Fibroblast of pulmonary artery (primary cell): ENCODE measurements at regions not wholly inside any gene's neighbourhood (a gene's known extent, or its start where the extent isn't known, plus 50 kb on each side); places are given as distances from the start of the nearest gene placed in this dataset.

Source experiments
- DNase-seq: peaks from one replicate; pipeline ENCODE4 v3.0.0-alpha.2; 2010; ENCODE audit warnings: low read depth
- H3K4me3 ChIP-seq: replicated peaks from 2 replicates; pipeline ENCODE4 v1.5.1; 2011; ENCODE audit warnings: low read depth, mild to moderate bottlenecking, control low read depth, low read length, moderate library complexity
- CTCF ChIP-seq: IDR thresholded peaks from 2 replicates; pipeline ENCODE4 v1.5.1; 2011; ENCODE audit warnings: mild to moderate bottlenecking, control low read depth, low read length, inconsistent platforms; ENCODE audit errors: missing control alignments

- H3K4me3 ChIP-seq = no peak overlapping the region
- no peak for DNase-seq
- TF ChIP-seq CTCF = no peak
Measured at GRCh38 chr3:18968120-18968519, 180.2 kb upstream of the KCNH8 start.

- no peak overlapping the region for H3K4me3 ChIP-seq
- TF ChIP-seq CTCF = no peak
- no peak for DNase-seq
Measured at GRCh38 chr3:18965781-18966180, 182.5 kb upstream of the KCNH8 start.

GRCh38 chr3:18964640-18965039, 183.7 kb upstream of the KCNH8 start:
- DNase-seq = no peak
- no peak for TF ChIP-seq CTCF
- H3K4me3 ChIP-seq = no peak overlapping the region

GRCh38 chr3:18951333-18951732, 197.0 kb upstream of the KCNH8 start:
- no peak for TF ChIP-seq CTCF
- DNase-seq = no peak
- no peak overlapping the region for H3K4me3 ChIP-seq

- no peak for TF ChIP-seq CTCF
- H3K4me3 ChIP-seq = no peak overlapping the region
- no peak for DNase-seq
Measured at GRCh38 chr3:18946524-18946923, 201.8 kb upstream of the KCNH8 start.

GRCh38 chr3:18937574-18937973, 210.7 kb upstream of the KCNH8 start:
- no peak for DNase-seq
- TF ChIP-seq CTCF = no peak
- H3K4me3 ChIP-seq = no peak overlapping the region

GRCh38 chr3:18919158-18919557, 229.2 kb upstream of the KCNH8 start:
- no peak overlapping the region for H3K4me3 ChIP-seq
- no peak for DNase-seq
- TF ChIP-seq CTCF = no peak
